Limb (tissue), 2 donors: ENCODE measurements at regions not wholly inside any gene's neighbourhood (a gene's known extent, or its start where the extent isn't known, plus 50 kb on each side); places are given as distances from the start of the nearest gene placed in this dataset.
"Not testable (repeated sequence)": the region's sequence is repeated elsewhere in the genome, so short reads cannot be mapped to it uniquely, and the experiment has no call there.

Experiments used
- DNase-seq, 2 donors: peaks; one replicate each; pipeline ENCODE4 v3.0.0-alpha.2; 2016; ENCODE audit errors: extremely low spot score in 2 of 2

- DNase-seq = no peak
These were observed 55.9 kb downstream of the BAMBI start for GRCh38 chr10:28733245-28733644.

DNA sequence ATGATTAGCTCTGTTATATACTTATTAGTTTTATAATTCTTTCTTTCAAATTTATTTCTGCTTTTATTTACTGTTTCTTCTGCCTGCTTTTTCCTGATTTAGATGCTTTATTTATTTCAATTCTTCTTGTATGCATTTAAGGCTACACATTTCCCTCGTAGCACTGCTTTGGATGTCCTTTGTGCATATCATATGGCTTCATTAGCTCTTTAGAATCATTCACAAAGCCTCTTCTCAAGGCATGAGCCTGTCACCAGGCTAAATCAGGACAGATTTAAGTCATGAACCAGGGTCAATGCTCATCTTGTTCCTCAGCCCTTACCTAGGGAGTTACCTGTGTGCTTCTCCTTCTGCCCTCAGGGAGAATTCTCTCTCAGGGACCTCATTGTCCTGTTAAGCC lies 56.3 kb downstream of the BAMBI start:
- no peak for DNase-seq

DNA sequence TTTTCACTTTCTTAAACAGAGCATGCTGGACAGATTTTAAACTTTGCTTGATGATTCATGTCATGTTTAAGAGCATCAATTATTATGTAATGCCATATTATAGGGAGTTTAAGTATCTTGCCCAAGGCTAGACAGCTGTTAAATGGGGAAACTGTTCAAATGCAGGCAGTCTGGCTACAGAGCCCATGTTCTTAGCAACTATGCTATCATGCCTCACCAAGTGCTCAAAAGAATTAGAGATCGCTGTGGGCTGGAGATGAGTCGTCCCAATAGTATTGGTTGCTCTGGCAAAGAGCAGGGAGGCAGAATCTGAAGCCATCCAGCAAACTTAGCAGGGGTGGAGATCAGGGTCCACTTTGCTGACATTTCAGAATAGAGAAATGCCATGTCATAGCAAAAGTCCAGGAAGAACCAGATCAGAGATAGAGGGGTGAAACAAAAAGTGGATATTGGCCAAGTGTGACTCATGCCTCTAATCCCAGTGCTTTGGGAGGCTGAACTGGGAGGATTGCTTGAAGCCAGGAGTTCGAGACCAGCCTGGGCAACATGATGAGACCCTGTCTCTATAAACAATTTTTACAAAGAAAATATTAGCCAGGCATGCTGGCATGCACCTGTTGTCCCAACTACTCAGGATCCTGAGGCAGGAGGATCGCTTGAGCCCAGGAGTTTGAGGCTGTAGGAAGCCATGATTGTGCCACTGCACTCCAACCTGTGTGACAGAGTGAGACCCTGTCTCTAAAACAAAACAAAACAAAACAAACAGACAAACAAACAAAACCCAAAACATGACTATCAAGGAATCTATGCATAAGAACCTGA lies 57.8 kb downstream of the BAMBI start:
- DNase-seq = no peak

GRCh38 chr10:28737096-28737495 lies 59.8 kb downstream of the BAMBI start:
- DNase-seq = no peak

GRCh38 chr10:28738200-28738599 lies 60.9 kb downstream of the BAMBI start:
- no peak for DNase-seq

- no peak for DNase-seq
These were observed 66.3 kb downstream of the BAMBI start for GRCh38 chr10:28743576-28743975.

DNA sequence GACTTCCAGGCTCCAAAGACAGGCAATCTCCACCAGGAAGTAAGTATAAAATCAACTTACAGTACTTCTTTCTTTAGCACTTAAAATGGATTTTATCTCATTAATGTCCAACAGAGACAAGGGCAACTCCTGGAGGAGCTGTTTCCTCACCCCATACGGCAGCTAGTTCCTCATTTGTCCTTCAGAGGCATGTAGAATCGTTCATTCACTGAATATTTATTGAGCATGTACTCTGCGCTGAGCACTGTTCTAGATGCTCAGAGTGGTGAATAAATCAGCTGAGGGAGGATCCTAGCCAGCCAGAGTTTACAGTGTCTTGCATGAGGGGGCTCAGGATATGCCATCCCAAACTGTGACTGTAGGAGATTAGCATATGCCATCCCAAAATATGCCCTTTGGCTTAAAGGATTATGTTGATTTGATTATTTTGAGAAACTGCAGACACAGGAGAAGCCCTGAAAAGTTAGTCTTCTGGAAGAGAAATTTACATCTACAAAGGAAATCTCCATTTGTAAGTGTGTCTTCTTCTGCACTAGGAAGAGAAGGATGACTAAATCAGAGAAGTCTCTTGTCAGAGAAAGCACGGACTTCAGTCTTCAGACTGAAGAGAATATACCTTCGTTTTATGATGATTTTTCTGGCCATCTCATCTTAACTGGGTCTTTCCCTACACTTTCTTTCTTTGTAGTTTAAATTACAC lies 66.9 kb downstream of the BAMBI start:
- no peak for DNase-seq

DNA sequence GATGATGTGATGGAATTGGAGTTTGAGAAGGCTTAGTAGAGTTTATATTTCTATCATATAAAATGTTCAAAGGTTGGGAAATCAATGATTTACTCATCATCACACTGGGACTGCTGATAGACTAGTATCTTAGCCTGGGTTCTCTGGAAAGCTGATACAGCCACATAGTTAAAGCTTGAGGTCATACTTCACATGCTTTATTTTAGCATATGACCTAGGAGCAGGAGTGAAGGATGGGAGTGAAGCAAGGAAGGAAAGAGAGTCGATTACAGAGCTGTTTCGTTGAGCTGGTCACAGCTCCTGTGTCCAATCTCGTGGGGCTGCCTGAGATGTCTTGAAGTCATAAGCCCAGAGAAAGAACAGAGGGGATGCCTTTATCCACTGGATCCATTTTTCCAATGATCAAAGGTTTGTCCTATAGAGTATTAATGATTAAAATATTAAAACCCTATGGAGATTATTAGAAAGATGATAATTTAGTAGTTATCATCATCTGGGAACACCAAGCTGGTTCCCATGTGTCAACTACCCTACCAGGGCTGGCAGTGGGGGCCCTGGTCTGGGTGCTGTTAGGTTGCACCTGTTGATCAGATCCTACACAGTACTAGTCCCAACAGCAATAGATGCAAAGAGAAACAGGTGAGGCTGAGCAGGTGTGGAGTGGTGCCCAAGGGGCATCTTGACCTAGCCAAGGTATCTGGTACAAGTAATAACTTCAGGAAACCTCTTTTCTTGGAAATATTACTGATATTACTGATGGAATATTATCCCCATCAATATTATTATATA lies 77.8 kb downstream of the BAMBI start:
- no peak for DNase-seq

- no peak for DNase-seq
These were observed 83.9 kb downstream of the BAMBI start for GRCh38 chr10:28761084-28761846.

DNA sequence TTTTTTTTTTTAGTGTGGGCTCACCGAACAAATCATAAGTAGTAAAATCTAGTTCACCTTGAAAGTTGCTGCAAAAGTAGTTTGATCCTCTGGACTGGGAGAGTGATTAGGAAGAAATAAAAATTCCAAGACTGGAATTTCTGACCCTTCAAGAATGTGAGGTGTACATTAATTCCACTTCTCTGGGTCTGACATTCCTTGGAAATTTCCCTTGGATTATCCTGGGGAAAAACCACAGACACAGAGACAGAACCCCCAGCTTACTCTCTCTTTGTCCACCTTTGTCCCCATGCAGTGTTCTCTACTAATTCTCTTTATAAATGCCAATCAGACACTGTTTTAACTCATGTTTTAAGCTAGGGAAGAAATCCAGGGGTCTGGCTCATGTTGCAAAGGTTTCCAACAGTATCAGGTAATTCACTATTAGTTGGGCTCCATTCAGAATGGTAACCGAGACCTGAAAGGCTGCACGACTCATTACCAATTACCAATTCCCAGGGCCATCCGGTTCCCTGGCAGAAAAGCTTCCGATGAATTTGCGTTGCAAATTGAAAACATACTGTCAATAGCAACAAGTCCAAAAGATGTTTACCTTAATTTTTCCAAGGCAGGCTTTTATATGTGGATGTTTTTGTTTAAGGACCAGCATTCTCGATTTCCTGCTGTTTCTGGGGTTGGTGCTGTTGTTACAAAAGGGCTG lies 86.3 kb downstream of the BAMBI start:
- DNase-seq = no peak

- DNase-seq = peak in 1 of 2 donors; percentile 15
These were observed 88.3 kb downstream of the BAMBI start for GRCh38 chr10:28765641-28766040.

GRCh38 chr10:28768227-28768626 lies 90.9 kb downstream of the BAMBI start:
- no peak for DNase-seq

GRCh38 chr10:28769091-28769604 lies 91.8 kb downstream of the BAMBI start:
- no peak for DNase-seq

DNA sequence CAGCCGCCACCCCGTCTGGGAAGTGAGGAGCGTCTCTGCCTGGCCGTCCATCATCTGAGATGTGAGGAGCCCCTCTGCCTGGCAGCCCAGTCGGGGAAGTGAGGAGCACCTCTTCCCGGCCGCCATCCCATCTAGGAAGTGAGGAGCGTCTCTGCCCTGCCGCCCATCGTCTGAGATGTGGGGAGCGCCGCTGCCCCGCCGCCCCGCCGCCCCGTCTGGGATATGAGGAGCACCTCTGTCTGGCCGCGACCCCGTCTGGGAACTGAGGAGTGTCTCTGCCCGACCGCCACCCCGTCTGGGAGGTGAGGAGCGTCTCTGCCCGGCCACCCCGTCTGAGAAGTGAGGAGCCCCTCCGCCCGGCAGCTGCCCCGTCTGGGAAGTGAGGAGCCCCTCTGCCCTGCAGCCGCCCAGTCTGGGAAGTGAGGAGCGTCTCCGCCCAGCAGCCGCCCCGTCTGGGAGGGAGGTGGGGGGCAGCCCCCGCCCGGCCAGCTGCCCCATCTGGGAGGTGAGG lies 94.3 kb downstream of the BAMBI start:
- not testable (repeated sequence) for DNase-seq

- no peak for DNase-seq
These were observed 97.0 kb downstream of the BAMBI start for GRCh38 chr10:28774051-28774995.

DNA sequence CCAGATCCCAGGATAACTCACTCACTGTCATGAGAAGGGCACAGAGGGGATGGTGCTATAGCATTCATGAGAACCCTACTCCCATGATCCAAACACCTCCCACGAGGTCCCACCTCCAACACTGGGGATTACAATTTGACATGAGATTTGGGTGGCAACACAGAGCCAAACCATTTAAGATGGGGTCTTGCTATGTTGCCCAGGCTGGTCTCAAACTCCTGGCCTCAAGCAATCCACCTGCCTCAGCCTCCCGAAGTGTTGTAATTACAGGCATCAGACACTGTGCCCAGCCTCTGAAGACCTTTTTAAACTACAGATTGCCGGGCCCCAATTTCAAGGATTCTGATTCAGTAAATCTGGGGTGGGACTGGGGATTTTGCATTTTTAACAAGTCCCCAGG lies 98.5 kb downstream of the BAMBI start:
- no peak for DNase-seq

- no peak for DNase-seq
These were observed 99.2 kb downstream of the BAMBI start for GRCh38 chr10:28776519-28776918.

- no peak for DNase-seq
These were observed 100.6 kb downstream of the BAMBI start for GRCh38 chr10:28777911-28778310.

- DNase-seq = no peak
These were observed 101.2 kb downstream of the BAMBI start for GRCh38 chr10:28778524-28778923.
